ENCODE measurements at regions not wholly inside any gene's neighbourhood (a gene's known extent, or its start where the extent isn't known, plus 50 kb on each side); places are given as distances from the start of the nearest gene placed in this dataset.
"Not testable (repeated sequence)": the region's sequence is repeated elsewhere in the genome, so short reads cannot be mapped to it uniquely, and the experiment has no call there.

DNA sequence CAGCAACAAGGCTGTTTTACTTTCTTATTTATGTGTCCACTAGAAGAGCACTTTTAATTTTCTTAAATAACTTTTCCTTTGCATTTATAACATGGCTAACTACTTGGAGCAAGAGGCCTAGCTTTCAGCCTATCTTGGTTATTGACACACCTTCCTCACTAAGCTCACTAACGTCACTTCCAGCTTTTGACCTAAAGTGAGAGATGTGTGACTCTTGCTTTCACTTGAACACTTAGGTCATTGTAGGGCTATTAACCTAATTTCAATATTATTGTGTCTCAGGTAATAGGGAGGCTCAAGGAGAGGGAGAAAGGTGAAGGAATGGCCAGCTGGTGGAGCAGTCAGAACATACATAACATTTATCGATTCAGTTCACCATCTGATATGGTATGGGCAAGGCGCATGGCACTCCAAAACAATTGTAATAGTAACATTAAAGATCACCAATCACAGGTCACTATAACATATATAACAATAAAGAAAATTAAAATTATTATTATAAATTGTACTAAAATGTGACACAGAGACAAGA is 95.0 kb upstream of the FAM20C start:
- Histone ChIP-seq H3K36me3 (no peaks in the 10 kb centered on the region), H3K4me3 (no peak overlapping the region), H3K9me3 (peaks cover 0 to 8% (median 4%) of the 10 kb centered on the region in 4 donors), H3K27ac (no peak overlapping the region), H3K4me1 (no peaks in the 10 kb centered on the region), H3K27me3 (no peaks in the 10 kb centered on the region)
- no peak for DNase-seq
- no peak for TF ChIP-seq POLR2A (IDR thresholded peaks at IDR 0.05)
- no peak for TF ChIP-seq EP300 (IDR thresholded peaks at IDR 0.05)
- TF ChIP-seq, protein P1, sequence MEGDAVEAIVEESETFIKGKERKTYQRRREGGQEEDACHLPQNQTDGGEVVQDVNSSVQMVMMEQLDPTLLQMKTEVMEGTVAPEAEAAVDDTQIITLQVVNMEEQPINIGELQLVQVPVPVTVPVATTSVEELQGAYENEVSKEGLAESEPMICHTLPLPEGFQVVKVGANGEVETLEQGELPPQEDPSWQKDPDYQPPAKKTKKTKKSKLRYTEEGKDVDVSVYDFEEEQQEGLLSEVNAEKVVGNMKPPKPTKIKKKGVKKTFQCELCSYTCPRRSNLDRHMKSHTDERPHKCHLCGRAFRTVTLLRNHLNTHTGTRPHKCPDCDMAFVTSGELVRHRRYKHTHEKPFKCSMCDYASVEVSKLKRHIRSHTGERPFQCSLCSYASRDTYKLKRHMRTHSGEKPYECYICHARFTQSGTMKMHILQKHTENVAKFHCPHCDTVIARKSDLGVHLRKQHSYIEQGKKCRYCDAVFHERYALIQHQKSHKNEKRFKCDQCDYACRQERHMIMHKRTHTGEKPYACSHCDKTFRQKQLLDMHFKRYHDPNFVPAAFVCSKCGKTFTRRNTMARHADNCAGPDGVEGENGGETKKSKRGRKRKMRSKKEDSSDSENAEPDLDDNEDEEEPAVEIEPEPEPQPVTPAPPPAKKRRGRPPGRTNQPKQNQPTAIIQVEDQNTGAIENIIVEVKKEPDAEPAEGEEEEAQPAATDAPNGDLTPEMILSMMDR (IDR thresholded peaks at IDR 0.05) = no peak
- no peak for TF ChIP-seq POLR2AphosphoS5 (IDR thresholded peaks at IDR 0.05)
- no peak for ATAC-seq (ENCODE audit: low FRiP score in 2 of 2)
- 64 to 69% methylated on average over 3 of the region's 3 CpGs for WGBS, 2 donors

DNA sequence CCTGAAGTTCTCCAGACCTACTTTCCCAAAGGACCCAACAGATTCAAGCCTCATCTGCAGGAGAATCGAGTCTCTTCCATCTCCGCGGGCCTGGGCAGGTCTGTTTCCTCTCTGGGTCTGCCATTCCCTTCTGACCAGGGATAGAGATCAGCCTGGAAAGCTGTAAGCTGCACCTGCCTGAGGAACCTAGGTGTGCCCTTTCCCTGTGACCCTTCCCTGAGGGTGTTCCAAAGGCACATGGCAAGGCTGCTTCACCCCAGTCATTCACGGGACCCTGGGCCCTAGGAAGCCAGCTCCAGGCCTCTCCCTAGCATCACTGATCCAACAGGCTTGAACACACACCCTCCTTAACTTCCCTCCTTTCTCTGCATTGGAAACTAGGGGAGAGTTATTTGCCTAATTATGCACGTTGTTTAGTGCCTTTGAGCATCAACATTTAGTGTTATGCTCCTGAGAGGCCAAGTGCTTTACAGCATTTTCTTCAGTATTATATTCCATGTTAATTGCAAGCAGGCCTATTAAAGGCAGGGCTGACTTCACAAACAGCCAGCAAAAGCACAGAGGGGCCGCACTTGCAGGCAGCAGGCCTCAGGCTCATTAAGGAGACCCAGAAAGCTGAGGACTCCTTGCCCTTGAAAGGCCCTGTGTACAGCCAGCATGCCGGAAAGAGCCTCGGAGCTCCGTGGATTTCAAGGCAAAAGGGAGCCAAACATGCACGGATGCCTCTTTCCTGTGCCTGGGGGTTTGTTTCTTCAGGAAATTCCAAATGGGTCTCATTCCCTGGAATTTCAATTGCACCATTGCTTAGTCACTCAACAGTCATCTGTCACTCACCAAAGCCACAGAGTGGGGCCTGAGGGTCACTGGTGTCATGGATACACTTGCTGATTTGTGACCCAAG is 91.0 kb upstream of the FAM20C start:
- H3K27ac ChIP-seq = no peak overlapping the region
- no peaks in the 10 kb centered on the region for H3K36me3 ChIP-seq
- TF ChIP-seq POLR2A (IDR thresholded peaks at IDR 0.05) (no peak), EP300 (IDR thresholded peaks at IDR 0.05) (no peak), POLR2AphosphoS5 (IDR thresholded peaks at IDR 0.05) (no peak)
- TF ChIP-seq, protein P1 (IDR thresholded peaks at IDR 0.05) = no peak
- WGBS, 2 donors = 77 to 88% methylated on average over 10 of the region's 10 CpGs
- no peak overlapping the region for H3K4me3 ChIP-seq
- H3K27me3 ChIP-seq = no peaks in the 10 kb centered on the region
- DNase-seq (no peak), ATAC-seq (ENCODE audit: low FRiP score in 2 of 2) (no peak)
- H3K4me1 ChIP-seq = no peaks in the 10 kb centered on the region
- peaks cover 0 to 8% (median 4%) of the 10 kb centered on the region in 4 donors for H3K9me3 ChIP-seq

DNA sequence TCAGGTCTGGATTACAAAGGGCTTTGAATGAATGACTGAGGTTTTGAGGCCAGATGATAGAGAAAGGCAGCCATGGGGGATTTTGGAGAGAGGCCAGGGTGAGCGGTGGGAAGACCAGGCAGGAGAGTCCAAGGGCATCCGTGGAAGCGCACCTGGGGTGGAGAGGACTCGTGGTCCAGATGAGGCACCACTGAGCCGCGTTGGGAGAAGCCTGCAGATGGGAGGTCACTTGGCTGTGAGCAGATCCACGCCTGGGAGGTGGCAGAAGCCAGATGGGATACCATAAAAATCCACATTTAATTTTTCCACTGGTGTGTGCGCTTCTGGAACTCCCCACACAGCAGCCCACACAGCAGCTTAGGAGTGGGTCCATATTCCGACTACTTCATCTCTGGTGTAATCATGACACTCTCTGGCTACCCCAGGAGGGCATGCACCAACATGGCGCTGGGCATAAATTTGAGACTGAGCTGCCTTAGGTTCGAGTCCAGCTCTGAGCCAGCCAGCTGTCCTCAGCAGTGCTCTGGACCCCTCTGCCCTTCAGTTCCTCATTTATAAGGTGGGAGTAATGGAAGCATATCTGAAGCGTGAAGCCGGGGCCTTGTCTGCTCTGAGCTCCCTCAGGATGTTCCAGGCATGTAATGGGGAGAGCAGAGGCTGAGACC is 90.2 kb upstream of the FAM20C start:
- no peak overlapping the region for H3K27ac ChIP-seq
- no peaks in the 10 kb centered on the region for H3K36me3 ChIP-seq
- ATAC-seq (ENCODE audit: low FRiP score in 2 of 2) = peak in 1 of 2 donors; percentile 34
- no peak for DNase-seq
- no peak for TF ChIP-seq POLR2AphosphoS5 (IDR thresholded peaks at IDR 0.05)
- no peak for TF ChIP-seq EP300 (IDR thresholded peaks at IDR 0.05)
- no peak overlapping the region for H3K4me3 ChIP-seq
- no peaks in the 10 kb centered on the region for H3K4me1 ChIP-seq
- H3K9me3 ChIP-seq = peaks cover 0 to 8% (median 4%) of the 10 kb centered on the region in 4 donors
- WGBS, 2 donors = 87 to 92% methylated on average over 12 of the region's 13 CpGs
- no peaks in the 10 kb centered on the region for H3K27me3 ChIP-seq

DNA sequence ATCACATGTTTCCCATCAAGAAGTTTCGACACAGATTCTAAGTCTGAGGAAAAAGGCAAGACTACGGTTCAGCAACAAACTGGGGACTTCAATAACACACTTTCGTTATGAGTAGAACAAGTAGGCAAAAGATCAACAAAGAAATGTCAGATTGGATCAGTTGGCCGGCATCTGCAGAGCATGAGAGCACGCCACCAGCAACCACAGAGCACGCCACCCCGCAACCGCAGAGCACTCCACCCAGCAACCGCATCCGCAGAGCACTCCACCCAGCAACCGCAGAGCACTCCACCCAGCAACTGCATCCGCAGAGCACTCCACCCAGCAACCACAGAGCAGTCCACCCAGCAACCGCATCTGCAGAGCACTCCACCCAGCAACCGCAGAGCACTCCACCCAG is 89.7 kb upstream of the FAM20C start:
- Histone ChIP-seq H3K27ac (no peak overlapping the region), H3K9me3 (peaks cover 0 to 8% (median 4%) of the 10 kb centered on the region in 4 donors), H3K4me1 (no peaks in the 10 kb centered on the region), H3K36me3 (no peaks in the 10 kb centered on the region), H3K4me3 (no peak overlapping the region), H3K27me3 (no peaks in the 10 kb centered on the region)
- TF ChIP-seq EP300 (IDR thresholded peaks at IDR 0.05) (no peak), POLR2A (IDR thresholded peaks at IDR 0.05) (no peak), POLR2AphosphoS5 (IDR thresholded peaks at IDR 0.05) (no peak)
- TF ChIP-seq, protein P1 (IDR thresholded peaks at IDR 0.05) = no peak
- DNase-seq (peak in 1 of 2 donors; percentile 59), ATAC-seq (ENCODE audit: low FRiP score in 2 of 2) (no peak)
- 42 to 65% methylated on average over 4 to 12 of the region's 14 CpGs for WGBS, 2 donors

DNA sequence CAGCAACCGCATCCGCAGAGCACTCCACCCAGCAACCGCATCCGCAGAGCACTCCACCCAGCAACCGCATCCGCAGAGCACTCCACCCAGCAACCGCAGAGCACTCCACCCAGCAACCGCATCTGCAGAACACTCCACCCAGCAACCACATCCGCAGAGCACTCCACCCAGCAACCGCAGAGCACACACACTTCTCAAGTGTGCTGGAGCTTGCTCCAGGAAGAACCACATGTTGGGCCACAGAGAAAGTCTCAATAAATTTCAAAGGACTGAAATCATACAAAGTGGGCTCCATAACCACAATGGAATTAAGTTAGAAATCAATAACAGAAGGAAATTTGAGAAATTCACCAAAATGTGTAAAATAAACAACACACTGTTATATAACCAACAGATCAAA is 88.4 kb upstream of the FAM20C start:
- not testable (repeated sequence) for H3K4me1 ChIP-seq; ATAC-seq (ENCODE audit: low FRiP score in 2 of 2); H3K4me3 ChIP-seq; H3K27ac ChIP-seq; DNase-seq; H3K27me3 ChIP-seq; H3K36me3 ChIP-seq; H3K9me3 ChIP-seq
- 100% methylated on average over 2 to 4 of the region's 10 CpGs for WGBS, 2 donors
